Neuronal stem cell (in vitro differentiated cells): ENCODE measurements at regions not wholly inside any gene's neighbourhood (a gene's known extent, or its start where the extent isn't known, plus 50 kb on each side); places are given as distances from the start of the nearest gene placed in this dataset.

Source experiments
- DNase-seq: peaks from one replicate; pipeline ENCODE4 v3.0.0-alpha.2; 2013; ENCODE audit warnings: low spot score
- H2AFZ ChIP-seq: one replicate; pipeline ENCODE4 v1.6.1; 2013; ENCODE audit warnings: mild to moderate bottlenecking, low read length, inconsistent platforms
- H2AK5ac ChIP-seq: 2 replicates; pipeline ENCODE4 v1.6.1; 2013; ENCODE audit warnings: low read depth, mild to moderate bottlenecking, inconsistent platforms, low read length, moderate library complexity, mixed read lengths
- H2BK120ac ChIP-seq: 2 replicates; pipeline ENCODE4 v1.6.1; 2013; ENCODE audit warnings: low read depth, mild to moderate bottlenecking, inconsistent platforms, low read length, moderate library complexity, mixed read lengths
- H2BK12ac ChIP-seq: one replicate; pipeline ENCODE4 v1.6.1; 2013; ENCODE audit warnings: low read length, inconsistent platforms
- H2BK15ac ChIP-seq: 2 replicates; pipeline ENCODE4 v1.6.1; 2013; ENCODE audit warnings: mild to moderate bottlenecking, low read length, inconsistent platforms, mixed read lengths
- H2BK5ac ChIP-seq: one replicate; pipeline ENCODE4 v1.6.1; 2013; ENCODE audit warnings: inconsistent platforms, mild to moderate bottlenecking, low read length, moderate library complexity
- H3K14ac ChIP-seq: one replicate; pipeline ENCODE4 v1.6.1; 2013; ENCODE audit warnings: low read length, inconsistent platforms
- H3K18ac ChIP-seq: 2 replicates; pipeline ENCODE4 v1.6.1; 2013; ENCODE audit warnings: low read length, inconsistent platforms
- H3K23ac ChIP-seq: 2 replicates; pipeline ENCODE4 v1.6.1; 2013; ENCODE audit warnings: low read depth, mild to moderate bottlenecking, mixed read lengths, low read length, inconsistent platforms; ENCODE audit not compliant: poor library complexity
- H3K27ac ChIP-seq: replicated peaks from 3 replicates; pipeline ENCODE4 v1.5.1; 2013; ENCODE audit warnings: low read length, inconsistent platforms
- H3K27me3 ChIP-seq, 3 experiments: 2 replicates each; pipeline ENCODE4 v1.6.1; 2013; ENCODE audit warnings: low read length in 3 of 3, mild to moderate bottlenecking in 2 of 3, inconsistent platforms in 1 of 3, low read depth in 1 of 3, mixed read lengths in 1 of 3, moderate library complexity in 1 of 3; ENCODE audit not compliant: control insufficient read depth in 3 of 3, insufficient read depth in 3 of 3
- H3K36me3 ChIP-seq, 2 donors: replicated peaks in 1 of 2; 2 replicates each; pipeline ENCODE4 v1.6.1; 2013; ENCODE audit warnings: low read length in 2 of 2; ENCODE audit not compliant: control insufficient read depth in 2 of 2, insufficient read depth in 2 of 2
- H3K4ac ChIP-seq: 2 replicates; pipeline ENCODE4 v1.6.1; 2013; ENCODE audit warnings: inconsistent platforms, mild to moderate bottlenecking, low read length, moderate library complexity
- H3K4me1 ChIP-seq, 2 donors: 1 replicate in 1 of 2; 2 replicates in 1 of 2; pipeline ENCODE4 v1.6.1; 2013; ENCODE audit warnings: low read length in 2 of 2, low read depth in 1 of 2; ENCODE audit not compliant: control insufficient read depth in 2 of 2, insufficient read depth in 1 of 2
- H3K4me2 ChIP-seq: one replicate; pipeline ENCODE4 v1.6.1; 2013; ENCODE audit warnings: mild to moderate bottlenecking, low read length, inconsistent platforms; ENCODE audit not compliant: insufficient read depth, poor library complexity, severe bottlenecking
- H3K4me3 ChIP-seq, 2 donors: 2 replicates each; pipeline ENCODE4 v1.5.1; 2013; ENCODE audit warnings: low read length in 2 of 2, mild to moderate bottlenecking in 2 of 2, inconsistent platforms in 1 of 2, moderate library complexity in 1 of 2
- H3K79me1 ChIP-seq: one replicate; pipeline ENCODE4 v1.6.1; 2013; ENCODE audit warnings: low read depth, mild to moderate bottlenecking, inconsistent platforms, low read length, moderate library complexity
- H3K9ac ChIP-seq: one replicate; pipeline ENCODE4 v1.6.1; 2013; ENCODE audit warnings: mild to moderate bottlenecking, low read depth, low read length, inconsistent platforms; ENCODE audit not compliant: poor library complexity
- H3K9me3 ChIP-seq, 2 donors: replicated peaks in 1 of 2; 2 replicates each; pipeline versions ENCODE3 to v1.6.1; 2013; ENCODE audit warnings: low read length in 2 of 2, mild to moderate bottlenecking in 2 of 2, inconsistent platforms in 1 of 2, low read depth in 1 of 2, mixed read lengths in 1 of 2, moderate library complexity in 1 of 2; ENCODE audit not compliant: control insufficient read depth in 2 of 2, insufficient read depth in 1 of 2
- H4K8ac ChIP-seq: one replicate; pipeline ENCODE4 v1.6.1; 2013; ENCODE audit warnings: low read depth, mild to moderate bottlenecking, inconsistent platforms, low read length, moderate library complexity
- H4K91ac ChIP-seq: one replicate; pipeline ENCODE4 v1.6.1; 2013; ENCODE audit warnings: low read length, low read depth, mild to moderate bottlenecking, inconsistent platforms; ENCODE audit not compliant: poor library complexity
- WGBS, 2 donors: extraction: QIAGEN DNeasy Blood & Tissue Kit; methylation state at CpG; one replicate each; pipeline ENCODE4 v1.1.7; 2013; ENCODE audit warnings: missing lambda C conversion rate in 2 of 2, mixed read lengths in 1 of 2; ENCODE audit not compliant: insufficient read length in 2 of 2, insufficient replicate concordance in 1 of 2; ENCODE audit errors: extremely low coverage in 2 of 2; 5-methylcytosine and 5-hydroxymethylcytosine counted together

GRCh38 chr1:36738245-36738644, 255.5 kb upstream of the CSF3R start:
- Histone ChIP-seq H2BK5ac (peak overlapping the region; percentile 69), H3K4me3 (no peak overlapping the region), H3K4me1 (peaks cover 0 to 13% of the 10 kb centered on the region in 2 donors), H2AK5ac (no peak overlapping the region), H3K4me2 (no peak overlapping the region), H3K36me3 (no peaks in the 10 kb centered on the region), H2BK120ac (no peak overlapping the region), H3K27me3 (peaks cover 0 to 8% (median 0%) of the 10 kb centered on the region in 3 experiments), H2BK15ac (no peak overlapping the region), H3K23ac (no peak overlapping the region), H3K18ac (no peak overlapping the region), H4K91ac (no peak overlapping the region), H2AFZ (no peak overlapping the region), H3K27ac (no peak overlapping the region), H3K9ac (no peak overlapping the region), H3K14ac (no peak overlapping the region), H3K4ac (no peak overlapping the region), H4K8ac (no peak overlapping the region), H3K9me3 (peaks cover 0 to 2% of the 10 kb centered on the region in 2 donors), H2BK12ac (no peak overlapping the region), H3K79me1 (no peaks in the 10 kb centered on the region)
- DNase-seq: no peak
- no CpG with 5 or more reads among the region's 5 CpGs for WGBS, 2 donors

- no peak for DNase-seq
Measured at GRCh38 chr1:36737767-36738166, 255.1 kb upstream of the CSF3R start.

DNA sequence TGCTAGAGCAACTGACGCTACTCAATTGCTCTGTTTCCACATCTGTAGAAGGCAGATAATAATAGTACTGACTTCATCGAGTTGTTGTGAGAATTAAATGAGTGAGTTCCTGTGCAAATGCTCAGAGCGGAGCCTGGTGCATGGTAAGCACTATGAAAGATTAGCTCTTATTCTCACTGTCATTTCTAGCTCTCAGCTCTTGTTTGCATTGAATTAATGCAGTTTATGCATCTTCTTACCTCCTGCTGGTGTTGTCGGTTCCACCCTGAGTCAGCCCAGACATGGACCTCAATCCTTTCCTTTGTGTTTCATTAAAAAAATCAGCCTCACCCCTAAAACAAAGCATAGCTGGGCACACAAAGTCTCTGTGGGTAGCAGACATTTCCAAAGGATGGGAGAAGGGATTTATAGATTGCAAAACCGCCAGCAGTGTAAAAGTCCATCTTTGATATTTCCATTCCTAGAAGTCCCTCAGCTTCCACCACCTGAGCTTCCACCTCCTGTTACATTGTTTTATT, 254.4 kb upstream of the CSF3R start:
- no peak overlapping the region for H2BK12ac ChIP-seq
- no peak overlapping the region for H3K14ac ChIP-seq
- no peak overlapping the region for H2AFZ ChIP-seq
- H2BK120ac ChIP-seq: no peak overlapping the region
- H3K9me3 ChIP-seq: peaks cover 0 to 2% of the 10 kb centered on the region in 2 donors
- H2BK15ac ChIP-seq: no peak overlapping the region
- no peak overlapping the region for H3K9ac ChIP-seq
- no peaks in the 10 kb centered on the region for H3K79me1 ChIP-seq
- H3K4me3 ChIP-seq: no peak overlapping the region
- H4K8ac ChIP-seq: no peak overlapping the region
- H3K18ac ChIP-seq: no peak overlapping the region
- H3K23ac ChIP-seq: no peak overlapping the region
- WGBS, 2 donors: no CpG with 5 or more reads among the region's 5 CpGs
- no peak overlapping the region for H2BK5ac ChIP-seq
- H3K36me3 ChIP-seq: no peaks in the 10 kb centered on the region
- H4K91ac ChIP-seq: no peak overlapping the region
- no peak overlapping the region for H3K27ac ChIP-seq
- peaks cover 0 to 13% of the 10 kb centered on the region in 2 donors for H3K4me1 ChIP-seq
- no peak overlapping the region for H3K4me2 ChIP-seq
- no peak overlapping the region for H3K4ac ChIP-seq
- H2AK5ac ChIP-seq: no peak overlapping the region
- no peak for DNase-seq
- H3K27me3 ChIP-seq: peaks cover 0 to 8% (median 0%) of the 10 kb centered on the region in 3 experiments

More at GRCh38 chr1:36737767-36738166, 255.1 kb upstream of the CSF3R start:
- Histone ChIP-seq H2AFZ (no peak overlapping the region), H3K27ac (no peak overlapping the region), H2AK5ac (no peak overlapping the region), H3K9me3 (peaks cover 0 to 2% of the 10 kb centered on the region in 2 donors), H3K4me3 (no peak overlapping the region), H2BK5ac (no peak overlapping the region), H3K4me2 (no peak overlapping the region), H3K23ac (no peak overlapping the region), H4K8ac (no peak overlapping the region), H3K27me3 (peaks cover 0 to 8% (median 0%) of the 10 kb centered on the region in 3 experiments), H2BK15ac (no peak overlapping the region), H4K91ac (no peak overlapping the region), H3K4me1 (peaks cover 0 to 13% of the 10 kb centered on the region in 2 donors), H3K36me3 (no peaks in the 10 kb centered on the region), H3K4ac (no peak overlapping the region), H2BK12ac (no peak overlapping the region), H2BK120ac (no peak overlapping the region), H3K14ac (no peak overlapping the region), H3K79me1 (no peaks in the 10 kb centered on the region), H3K9ac (no peak overlapping the region), H3K18ac (no peak overlapping the region)
- no CpG with 5 or more reads among the region's 11 CpGs for WGBS, 2 donors

DNA sequence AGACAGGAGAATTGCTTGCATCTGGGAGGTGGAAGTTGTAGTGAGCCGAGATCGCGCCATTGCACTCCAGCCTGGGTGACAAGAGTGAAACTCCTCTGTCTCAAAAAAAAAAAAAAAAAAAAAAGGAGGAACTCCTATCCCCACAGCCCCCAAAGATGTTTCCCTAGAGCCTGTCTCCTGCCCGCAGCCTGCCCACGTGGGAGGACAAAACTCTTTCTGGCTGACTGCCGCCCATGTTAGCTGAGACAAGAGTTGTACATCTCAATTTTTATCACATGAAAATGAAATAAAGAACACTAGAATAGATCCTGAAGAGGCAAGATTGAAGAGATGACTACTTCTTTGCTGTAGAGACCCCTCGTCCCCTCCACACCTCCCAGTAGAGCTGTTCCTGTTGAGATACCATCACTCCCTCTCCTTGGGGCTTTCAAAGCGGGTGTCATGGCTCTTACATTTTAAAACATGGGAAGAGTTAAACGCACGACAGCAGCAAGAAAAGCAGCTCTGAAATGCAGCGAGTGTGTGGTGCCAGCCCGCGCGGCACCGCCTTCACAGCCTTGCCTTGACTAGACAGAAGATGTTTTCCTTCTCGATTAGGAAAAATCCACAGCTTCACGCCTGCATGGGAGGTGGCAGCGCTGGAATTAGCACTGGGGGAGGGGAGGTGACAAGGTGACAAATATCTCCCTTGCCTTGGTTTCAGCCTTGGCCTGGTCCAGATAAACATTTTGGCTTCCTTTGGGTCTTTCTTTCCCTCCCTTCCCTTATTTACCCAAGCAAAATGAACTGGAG, 253.4 kb upstream of the CSF3R start:
- no peak overlapping the region for H3K4me3 ChIP-seq
- H3K79me1 ChIP-seq: no peaks in the 10 kb centered on the region
- no CpG with 5 or more reads among the region's 18 CpGs for WGBS, 2 donors
- DNase-seq: no peak
- H2BK12ac ChIP-seq: no peak overlapping the region
- H2BK5ac ChIP-seq: no peak overlapping the region
- H3K9me3 ChIP-seq: peaks cover 0 to 2% of the 10 kb centered on the region in 2 donors
- no peak overlapping the region for H2AFZ ChIP-seq
- no peak overlapping the region for H3K9ac ChIP-seq
- H2AK5ac ChIP-seq: no peak overlapping the region
- H3K27ac ChIP-seq: no peak overlapping the region
- H3K14ac ChIP-seq: no peak overlapping the region
- H3K27me3 ChIP-seq: peaks cover 0 to 8% (median 0%) of the 10 kb centered on the region in 3 experiments
- H3K23ac ChIP-seq: no peak overlapping the region
- H3K4me1 ChIP-seq: peaks cover 0 to 17% of the 10 kb centered on the region in 2 donors
- H3K36me3 ChIP-seq: no peaks in the 10 kb centered on the region
- no peak overlapping the region for H4K91ac ChIP-seq
- H2BK120ac ChIP-seq: no peak overlapping the region
- H3K18ac ChIP-seq: no peak overlapping the region
- H3K4me2 ChIP-seq: no peak overlapping the region
- no peak overlapping the region for H3K4ac ChIP-seq
- H2BK15ac ChIP-seq: no peak overlapping the region
- H4K8ac ChIP-seq: no peak overlapping the region
